ENCODE measurements at regions not wholly inside any gene's neighbourhood (a gene's known extent, or its start where the extent isn't known, plus 50 kb on each side); places are given as distances from the start of the nearest gene placed in this dataset.

DNA sequence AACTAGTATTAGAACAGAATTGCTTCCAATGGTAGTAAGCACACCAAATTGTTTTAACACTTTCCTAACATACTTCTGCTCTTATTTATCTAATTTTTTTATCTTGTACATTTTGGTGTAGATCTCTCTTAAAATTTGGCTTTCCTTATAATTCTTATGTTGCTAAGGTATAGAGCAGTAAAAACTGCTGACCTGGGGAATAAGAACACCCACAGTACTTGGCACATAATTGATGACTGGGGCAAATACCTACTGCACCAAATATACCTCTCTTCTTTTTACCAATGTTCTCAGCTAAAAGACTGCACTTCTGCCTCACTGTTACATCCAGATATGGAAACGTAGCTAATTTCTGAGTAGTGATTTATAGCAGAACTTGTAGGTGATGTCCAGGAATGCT is 642.2 kb downstream of the LIG4 start:
- no peak for DNase-seq (ENCODE audit: low read depth, low spot score)

- no peak for DNase-seq (ENCODE audit: low read depth, low spot score)
These were observed 643.2 kb downstream of the LIG4 start for GRCh38 chr13:107572156-107572555.

GRCh38 chr13:107568181-107568580 is 647.2 kb downstream of the LIG4 start:
- DNase-seq (ENCODE audit: low read depth, low spot score), result no peak

GRCh38 chr13:107563099-107563925 is 652.0 kb downstream of the LIG4 start:
- no peak for DNase-seq (ENCODE audit: low read depth, low spot score)

- no peak for DNase-seq (ENCODE audit: low read depth, low spot score)
These were observed 653.1 kb downstream of the LIG4 start for GRCh38 chr13:107562203-107562602.

GRCh38 chr13:107554460-107554859 is 660.9 kb downstream of the LIG4 start:
- no peak for DNase-seq (ENCODE audit: low read depth, low spot score)

- DNase-seq (ENCODE audit: low read depth, low spot score), result no peak
These were observed 661.5 kb downstream of the LIG4 start for GRCh38 chr13:107553838-107554237.

DNA sequence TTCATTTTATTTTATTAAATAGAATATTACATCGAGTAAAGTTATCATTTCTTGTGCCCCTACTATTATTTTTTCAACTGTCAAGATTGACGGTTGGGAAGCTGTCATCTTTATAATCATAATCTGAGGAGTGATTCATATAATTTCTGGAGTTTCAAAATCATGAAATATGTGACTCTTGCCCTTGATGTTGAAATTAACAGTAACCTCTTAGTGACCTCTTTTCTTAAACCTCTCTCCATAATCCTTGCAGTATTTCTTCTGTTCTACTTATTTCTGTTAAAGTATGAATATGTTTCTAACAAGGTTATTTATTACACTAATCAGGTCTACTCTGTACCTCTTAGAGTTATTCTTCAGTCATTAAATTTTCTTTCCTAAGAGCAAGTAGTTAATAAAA is 663.8 kb downstream of the LIG4 start:
- DNase-seq (ENCODE audit: low read depth, low spot score), result no peak

- DNase-seq (ENCODE audit: low read depth, low spot score), result no peak
These were observed 667.0 kb downstream of the LIG4 start for GRCh38 chr13:107548338-107548737.

DNA sequence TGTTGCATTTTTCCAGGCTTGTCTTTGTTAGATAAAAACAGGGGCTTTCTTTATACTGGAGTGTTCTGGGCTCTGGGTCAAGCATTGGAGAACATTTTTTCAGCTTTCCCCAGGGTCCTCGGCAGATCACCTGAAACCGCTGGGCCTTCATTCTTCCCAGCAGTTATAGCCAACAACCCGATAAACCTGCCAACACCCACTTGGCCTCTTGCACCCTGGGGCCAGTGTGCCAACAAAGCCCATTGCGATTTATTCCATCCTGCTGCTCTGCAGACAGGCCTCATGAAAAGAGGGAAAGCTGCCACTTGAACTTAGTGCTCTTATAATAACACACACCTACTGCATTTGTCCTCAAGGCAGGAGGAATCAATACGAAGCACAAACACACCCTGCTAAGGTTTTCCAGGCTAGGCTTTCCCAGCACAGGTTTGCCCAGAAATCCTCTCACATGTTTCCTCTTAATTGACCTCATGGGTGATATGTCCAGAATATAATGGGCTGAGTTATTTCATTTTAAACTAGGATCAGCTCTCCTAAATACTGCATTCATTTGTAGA is 669.3 kb downstream of the LIG4 start:
- no peak for DNase-seq (ENCODE audit: low read depth, low spot score)

GRCh38 chr13:107534548-107534947 is 680.8 kb downstream of the LIG4 start:
- DNase-seq (ENCODE audit: low read depth, low spot score), result no peak

DNA sequence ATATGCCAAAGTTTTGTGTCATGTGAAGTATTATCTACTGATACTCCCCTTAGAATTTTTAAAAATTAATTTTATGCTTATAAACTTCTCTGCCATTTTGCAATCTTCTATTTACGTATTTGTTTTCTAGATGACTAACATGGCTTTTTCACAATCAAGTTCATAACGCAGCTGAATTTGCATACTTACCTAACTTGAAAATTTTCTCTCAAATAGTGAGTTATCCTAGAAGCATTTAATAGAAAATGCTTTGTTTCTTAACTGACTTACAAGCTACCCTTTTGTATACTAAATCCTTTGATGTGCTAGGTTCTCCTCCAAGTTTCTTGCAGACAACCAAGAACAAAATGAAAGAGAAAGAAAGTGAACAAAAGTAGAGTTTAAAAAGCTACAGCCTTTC is 683.5 kb downstream of the LIG4 start:
- DNase-seq (ENCODE audit: low read depth, low spot score), result no peak

DNA sequence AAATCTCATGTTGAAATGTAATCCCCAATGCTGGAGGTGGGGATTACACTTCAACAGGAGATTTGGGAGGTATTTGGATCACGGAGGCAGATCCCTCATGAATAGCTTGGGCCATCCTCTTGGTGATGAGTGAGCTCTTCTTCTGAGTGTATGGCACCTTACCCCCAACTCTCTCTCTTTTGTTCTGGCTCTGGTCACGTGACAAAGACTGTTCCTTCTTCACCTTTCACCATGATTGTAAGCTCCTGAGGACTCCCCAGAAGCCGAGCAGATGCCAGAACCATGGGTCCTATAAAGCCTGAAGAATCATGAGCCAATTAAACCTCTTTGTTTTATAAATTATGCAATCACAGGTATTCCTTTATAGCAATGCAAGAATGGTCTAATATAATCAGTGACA is 684.2 kb downstream of the LIG4 start:
- no peak for DNase-seq (ENCODE audit: low read depth, low spot score)

GRCh38 chr13:107529035-107529434 is 686.3 kb downstream of the LIG4 start:
- DNase-seq (ENCODE audit: low read depth, low spot score), result no peak

GRCh38 chr13:107518780-107519179 is 696.6 kb downstream of the LIG4 start:
- no peak for DNase-seq (ENCODE audit: low read depth, low spot score)

DNA sequence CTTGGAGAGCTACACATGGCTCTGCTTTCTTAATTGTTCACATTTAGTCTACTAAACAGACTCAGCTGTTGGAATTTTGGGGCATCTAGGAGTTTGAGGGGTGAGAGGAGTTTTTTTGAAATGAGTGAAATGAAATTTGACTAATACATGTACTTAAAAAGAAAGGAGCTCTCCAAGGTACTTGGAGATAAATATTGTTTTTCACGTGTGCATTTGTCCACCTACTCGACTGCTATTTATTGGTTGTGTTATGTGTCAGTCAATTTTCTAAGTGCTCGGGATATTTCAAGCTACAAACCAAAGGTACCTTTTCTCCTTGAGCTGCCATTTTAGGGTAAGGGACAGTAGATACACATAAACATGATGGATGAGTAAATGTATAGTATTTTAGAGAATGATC is 697.0 kb downstream of the LIG4 start:
- no peak for DNase-seq (ENCODE audit: low read depth, low spot score)

- DNase-seq (ENCODE audit: low read depth, low spot score), result no peak
These were observed 698.8 kb downstream of the LIG4 start for GRCh38 chr13:107516517-107516916.

- no peak for DNase-seq (ENCODE audit: low read depth, low spot score)
These were observed 702.8 kb downstream of the LIG4 start for GRCh38 chr13:107512551-107512950.

- DNase-seq (ENCODE audit: low read depth, low spot score), result no peak
These were observed 717.7 kb downstream of the LIG4 start for GRCh38 chr13:107497661-107498060.

DNA sequence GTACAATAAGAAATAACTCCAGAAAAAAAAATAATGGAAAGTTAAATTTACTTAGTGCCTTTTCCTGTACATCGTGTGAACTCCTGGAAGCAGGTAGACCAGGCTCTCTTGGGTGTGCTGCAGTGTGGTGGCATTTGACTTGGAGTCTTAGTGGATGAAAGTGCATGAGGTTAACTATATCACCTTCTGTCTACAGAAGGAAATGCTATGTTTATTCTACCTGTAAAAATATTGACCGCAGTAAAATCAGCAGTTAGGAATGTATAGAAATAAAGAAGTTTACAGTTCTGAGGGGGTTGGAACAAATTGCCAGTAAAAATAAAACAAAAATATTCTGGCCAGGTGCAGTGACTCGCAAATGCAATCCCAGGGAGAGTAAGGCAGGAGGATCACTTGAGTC is 722.1 kb downstream of the LIG4 start:
- DNase-seq (ENCODE audit: low read depth, low spot score), result no peak

DNA sequence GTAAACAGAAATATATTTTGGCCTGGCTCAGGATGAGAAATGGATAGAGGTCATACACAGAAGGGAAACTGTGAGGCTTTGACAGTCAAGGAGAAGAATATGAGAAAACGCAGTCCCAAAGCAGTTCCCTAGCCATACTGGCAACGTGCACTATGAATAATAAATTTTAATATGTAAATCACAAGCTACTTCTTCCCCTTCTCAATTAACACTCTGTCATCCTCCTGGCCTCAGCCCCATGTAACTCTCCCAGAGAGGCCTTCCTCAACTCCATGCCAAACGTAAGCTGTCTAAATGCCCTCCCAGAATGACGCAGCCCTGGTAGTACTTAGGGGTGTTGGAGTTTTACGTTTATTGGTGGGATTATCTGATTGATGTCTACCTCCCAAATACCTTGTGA is 732.6 kb downstream of the LIG4 start:
- no peak for DNase-seq (ENCODE audit: low read depth, low spot score)

GRCh38 chr13:107480130-107480529 is 735.2 kb downstream of the LIG4 start:
- no peak for DNase-seq (ENCODE audit: low read depth, low spot score)

DNA sequence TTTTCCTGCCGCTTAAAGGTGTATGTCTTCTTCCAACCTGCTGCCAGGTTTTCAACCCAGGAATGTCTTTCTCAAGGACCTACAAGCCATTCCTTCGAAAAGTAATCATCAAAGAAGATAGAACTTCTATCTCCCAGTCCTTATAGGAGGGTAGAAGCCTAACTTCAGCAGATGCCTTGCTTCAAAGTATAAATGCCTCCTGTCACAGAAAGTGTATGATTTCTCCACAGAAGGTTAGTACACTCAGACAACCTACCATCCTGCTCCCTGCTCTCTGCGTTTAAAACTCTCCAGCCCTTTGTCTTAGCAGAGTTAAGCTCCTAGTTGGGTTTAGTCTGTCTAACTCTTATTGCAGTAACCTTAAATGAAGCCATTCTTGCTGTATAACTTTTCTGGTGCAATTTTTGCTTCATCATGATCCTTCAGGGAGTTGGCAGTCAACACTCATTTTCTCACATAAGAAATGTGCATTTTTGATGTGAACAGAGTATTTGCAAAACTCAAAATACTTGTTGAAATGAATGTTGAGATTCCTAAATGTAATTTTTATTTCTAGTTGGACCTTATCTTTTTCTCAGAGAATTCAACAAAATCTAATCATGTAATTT is 737.5 kb downstream of the LIG4 start:
- no peak for DNase-seq (ENCODE audit: low read depth, low spot score)

All from activated CD4-positive, CD25-positive, alpha-beta regulatory T cell treated with anti-CD3 and anti-CD28 coated beads, Interleukin-2, amount 50 U/mL, for 16 hours (primary cell).